HFF-Myc (cell line): ENCODE measurements at regions not wholly inside any gene's neighbourhood (a gene's known extent, or its start where the extent isn't known, plus 50 kb on each side); places are given as distances from the start of the nearest gene placed in this dataset.

Source experiments
- DNase-seq: peaks from one replicate; pipeline ENCODE4 v3.0.0-alpha.2; 2011; ENCODE audit warnings: low read depth; ENCODE audit errors: extremely low read depth
- H3K4me3 ChIP-seq: replicated peaks from 2 replicates; pipeline ENCODE4 v1.5.1; 2011; ENCODE audit warnings: low read depth, mild to moderate bottlenecking, control low read depth, low read length
- TF ChIP-seq, protein P1 (sequence below): IDR thresholded peaks from 2 replicates; pipeline ENCODE4 v1.5.1; 2012; ENCODE audit warnings: mild to moderate bottlenecking, low read depth, low read length, control low read depth; ENCODE audit errors: missing control alignments

DNA sequence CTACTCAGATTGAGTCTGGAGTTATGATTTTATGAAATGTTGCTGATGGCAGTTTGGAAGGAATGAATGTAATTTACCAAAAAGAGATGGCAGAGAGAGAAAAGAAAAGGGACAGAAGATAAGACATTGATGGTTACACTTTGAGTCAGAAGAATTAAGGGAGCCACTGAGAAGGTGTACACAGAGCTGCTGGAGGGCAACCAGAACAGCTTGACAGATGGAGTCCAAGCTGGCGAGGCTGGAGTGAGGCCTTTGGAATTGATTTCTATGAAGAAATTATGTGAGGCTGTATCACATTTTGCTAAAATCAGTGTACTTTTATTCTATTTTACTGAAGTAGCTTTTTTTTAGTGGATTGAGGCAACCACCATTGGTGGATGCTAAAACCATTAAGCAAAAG lies 740.5 kb downstream of the REEP3 start:
- H3K4me3 ChIP-seq: no peak overlapping the region
- TF ChIP-seq, protein P1, sequence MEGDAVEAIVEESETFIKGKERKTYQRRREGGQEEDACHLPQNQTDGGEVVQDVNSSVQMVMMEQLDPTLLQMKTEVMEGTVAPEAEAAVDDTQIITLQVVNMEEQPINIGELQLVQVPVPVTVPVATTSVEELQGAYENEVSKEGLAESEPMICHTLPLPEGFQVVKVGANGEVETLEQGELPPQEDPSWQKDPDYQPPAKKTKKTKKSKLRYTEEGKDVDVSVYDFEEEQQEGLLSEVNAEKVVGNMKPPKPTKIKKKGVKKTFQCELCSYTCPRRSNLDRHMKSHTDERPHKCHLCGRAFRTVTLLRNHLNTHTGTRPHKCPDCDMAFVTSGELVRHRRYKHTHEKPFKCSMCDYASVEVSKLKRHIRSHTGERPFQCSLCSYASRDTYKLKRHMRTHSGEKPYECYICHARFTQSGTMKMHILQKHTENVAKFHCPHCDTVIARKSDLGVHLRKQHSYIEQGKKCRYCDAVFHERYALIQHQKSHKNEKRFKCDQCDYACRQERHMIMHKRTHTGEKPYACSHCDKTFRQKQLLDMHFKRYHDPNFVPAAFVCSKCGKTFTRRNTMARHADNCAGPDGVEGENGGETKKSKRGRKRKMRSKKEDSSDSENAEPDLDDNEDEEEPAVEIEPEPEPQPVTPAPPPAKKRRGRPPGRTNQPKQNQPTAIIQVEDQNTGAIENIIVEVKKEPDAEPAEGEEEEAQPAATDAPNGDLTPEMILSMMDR: no peak
- DNase-seq: no peak

DNA sequence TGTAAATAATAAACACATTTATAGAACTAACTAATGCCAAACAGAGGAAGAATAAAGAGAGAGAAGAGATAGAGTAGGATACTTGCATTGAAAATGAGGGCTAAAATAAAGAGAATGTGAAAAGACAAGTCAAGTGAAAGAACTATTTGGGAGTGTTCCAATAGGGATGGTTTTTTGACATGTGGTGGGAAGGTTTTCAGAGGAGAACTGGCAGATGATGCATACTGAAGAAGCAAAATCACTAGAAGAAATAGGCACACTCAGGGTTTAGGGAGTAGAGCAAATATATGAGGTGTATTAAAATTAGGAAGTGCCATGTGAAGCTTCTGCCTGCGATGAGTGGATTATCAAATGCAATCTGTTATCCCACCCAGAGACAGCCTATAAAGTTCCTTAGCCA lies 744.8 kb downstream of the REEP3 start:
- H3K4me3 ChIP-seq: no peak overlapping the region
- no peak for DNase-seq
- TF ChIP-seq, protein P1: no peak

DNA sequence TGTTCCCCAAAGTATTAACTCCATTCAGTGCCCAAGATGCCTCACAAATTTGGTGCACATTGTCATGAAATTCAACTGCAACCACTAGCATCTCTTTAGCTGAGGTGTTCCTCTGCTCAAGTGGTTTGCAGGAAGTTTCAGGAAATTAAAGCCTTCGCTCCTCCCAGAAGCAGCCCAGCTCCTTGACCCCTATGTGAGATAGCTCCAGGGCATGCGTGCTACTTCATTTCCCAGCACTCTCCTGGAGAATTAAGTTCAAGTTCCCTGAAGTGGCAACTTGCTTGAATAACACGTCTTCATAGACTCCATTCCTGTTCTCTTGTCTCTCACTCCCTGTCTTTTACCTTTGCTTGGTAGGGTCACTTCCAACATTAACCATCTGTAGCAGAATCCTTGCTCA lies 750.3 kb downstream of the REEP3 start:
- no peak overlapping the region for H3K4me3 ChIP-seq
- TF ChIP-seq, protein P1: no peak
- DNase-seq: no peak

DNA sequence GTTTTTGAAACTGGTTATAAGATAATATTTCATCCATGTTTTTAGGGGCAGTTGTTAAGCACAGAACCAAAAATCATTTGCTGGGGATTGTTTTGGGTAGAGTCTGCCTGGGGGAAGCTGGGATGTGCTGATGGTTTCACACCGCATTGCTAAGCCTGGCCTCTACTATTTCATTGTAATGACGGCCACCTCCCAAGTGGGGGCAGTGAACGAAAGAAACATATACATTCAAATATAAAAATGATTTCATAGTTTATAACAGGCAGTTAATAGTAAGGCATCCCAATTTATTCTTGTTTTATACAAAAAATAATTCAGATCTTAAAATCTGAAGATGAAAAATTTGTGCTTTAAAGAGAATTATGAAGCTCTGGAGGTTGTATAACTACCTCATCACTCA lies 750.8 kb downstream of the REEP3 start:
- H3K4me3 ChIP-seq: no peak overlapping the region
- DNase-seq: no peak
- TF ChIP-seq, protein P1: no peak

DNA sequence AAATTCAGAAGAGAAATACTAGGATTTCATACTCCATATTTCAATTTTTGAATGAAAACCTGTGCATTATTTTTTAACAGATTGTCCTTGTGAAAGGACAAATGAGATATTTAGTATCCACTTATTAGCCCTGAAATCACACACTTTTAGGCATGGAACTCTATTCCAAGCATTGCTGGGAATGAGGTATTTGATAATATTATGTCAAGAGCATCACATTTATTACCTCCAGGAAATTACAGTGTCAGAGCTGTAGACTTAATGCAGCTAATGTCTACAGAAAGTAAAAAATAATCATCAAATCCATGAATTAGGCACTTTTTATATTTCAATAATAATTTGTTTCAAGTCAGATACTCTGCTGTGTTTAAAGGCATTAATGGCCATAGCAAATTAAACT lies 753.8 kb downstream of the REEP3 start:
- no peak for DNase-seq
- TF ChIP-seq, protein P1: no peak
- no peak overlapping the region for H3K4me3 ChIP-seq

DNA sequence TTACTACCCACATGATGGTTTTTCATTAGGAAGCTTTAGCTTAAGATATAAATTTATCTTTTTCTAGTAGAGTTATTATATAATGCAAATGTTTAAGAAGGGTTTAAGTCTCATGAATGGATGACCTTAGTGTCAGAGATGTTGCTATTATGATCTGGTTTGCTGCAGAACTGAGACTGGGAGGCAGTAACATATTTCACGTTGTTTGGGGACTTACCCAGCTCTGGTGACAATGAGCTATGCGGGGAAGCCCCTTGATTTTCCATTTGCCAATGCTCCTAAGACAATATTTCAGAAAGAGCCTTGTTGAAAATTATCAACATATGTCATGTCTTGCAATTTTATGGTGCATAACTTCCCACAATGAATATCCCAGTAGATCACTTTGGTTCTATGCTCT lies 754.6 kb downstream of the REEP3 start:
- no peak overlapping the region for H3K4me3 ChIP-seq
- DNase-seq: no peak
- TF ChIP-seq, protein P1: no peak

DNA sequence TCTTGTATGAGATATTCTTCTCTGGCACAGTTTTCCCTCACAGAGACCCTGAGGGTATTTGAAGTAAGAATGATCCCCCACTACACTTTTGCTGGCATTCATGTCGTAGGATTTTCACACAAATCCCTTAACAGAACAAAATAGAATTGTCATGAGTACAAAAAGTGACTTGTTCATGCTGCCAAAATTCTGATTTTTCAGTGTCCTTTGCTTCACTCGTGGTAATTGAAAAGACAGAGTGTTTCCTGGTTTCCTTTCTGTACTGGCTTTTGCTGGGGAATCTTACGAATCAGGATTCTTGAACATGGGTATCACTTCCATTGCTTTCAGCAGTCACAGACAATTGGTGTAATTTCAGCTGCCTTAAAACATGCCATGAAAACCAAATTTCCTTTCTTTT lies 756.3 kb downstream of the REEP3 start:
- H3K4me3 ChIP-seq: no peak overlapping the region
- no peak for DNase-seq
- TF ChIP-seq, protein P1: no peak
